ENCODE measurements at regions not wholly inside any gene's neighbourhood (a gene's known extent, or its start where the extent isn't known, plus 50 kb on each side); places are given as distances from the start of the nearest gene placed in this dataset.

DNA sequence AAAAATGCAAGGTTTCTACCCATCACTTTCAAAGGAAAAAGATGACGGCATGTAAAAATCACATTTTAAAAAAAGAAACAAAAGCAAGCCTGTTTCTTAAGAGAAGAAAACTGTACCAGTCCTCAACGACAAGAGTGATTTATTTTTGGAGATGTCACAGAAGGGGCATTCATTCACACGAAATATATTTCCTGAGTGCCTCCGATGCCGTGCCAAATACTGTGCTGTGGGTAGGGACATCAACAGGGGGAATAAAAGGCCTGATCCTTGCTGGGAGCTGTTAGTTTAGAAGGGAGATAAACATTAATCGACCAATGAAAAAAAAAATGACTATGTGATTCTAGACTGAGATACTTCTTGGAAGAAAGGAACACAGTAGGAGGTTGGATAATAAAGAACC lies 297.5 kb upstream of the SOX5 start:
- no peaks in the 10 kb centered on the region for H3K36me3 ChIP-seq
- ATAC-seq (ENCODE audit: low FRiP score in 2 of 2), result no peak
- WGBS, 2 donors, result 62 to 74% methylated on average over 6 of the region's 6 CpGs
- H3K4me1 ChIP-seq, result no peaks in the 10 kb centered on the region
- H3K9me3 ChIP-seq, result no peaks in the 10 kb centered on the region
- no peak for TF ChIP-seq EP300 (IDR thresholded peaks at IDR 0.05)
- no peak for TF ChIP-seq POLR2A (IDR thresholded peaks at IDR 0.05)
- no peak for DNase-seq
- H3K4me3 ChIP-seq, result no peak overlapping the region
- H3K27ac ChIP-seq, result no peak overlapping the region
- no peaks in the 10 kb centered on the region for H3K27me3 ChIP-seq

DNA sequence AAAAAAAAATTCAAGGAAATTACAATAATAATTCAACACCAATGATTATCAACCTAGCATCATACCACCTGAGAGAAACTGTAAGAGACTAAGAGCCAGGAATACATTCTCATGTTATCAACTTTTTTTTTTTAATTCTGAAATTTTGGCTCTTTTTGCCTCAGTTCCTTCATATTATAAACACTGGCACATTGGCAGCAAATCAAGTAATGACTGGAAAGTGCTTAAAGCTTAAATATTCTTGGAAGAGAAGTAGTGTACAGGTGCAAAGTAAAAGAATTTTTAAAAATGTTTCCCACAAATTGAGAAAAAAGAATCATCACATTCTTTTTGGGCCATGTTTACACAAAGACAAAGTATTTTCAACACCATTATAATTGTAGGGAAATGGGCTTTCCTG lies 296.9 kb upstream of the SOX5 start:
- H3K4me3 ChIP-seq, result no peak overlapping the region
- H3K27me3 ChIP-seq, result no peaks in the 10 kb centered on the region
- no peaks in the 10 kb centered on the region for H3K4me1 ChIP-seq
- ATAC-seq (ENCODE audit: low FRiP score in 2 of 2) (no peak), DNase-seq (no peak)
- no peak for TF ChIP-seq POLR2A (IDR thresholded peaks at IDR 0.05)
- TF ChIP-seq, protein P1, sequence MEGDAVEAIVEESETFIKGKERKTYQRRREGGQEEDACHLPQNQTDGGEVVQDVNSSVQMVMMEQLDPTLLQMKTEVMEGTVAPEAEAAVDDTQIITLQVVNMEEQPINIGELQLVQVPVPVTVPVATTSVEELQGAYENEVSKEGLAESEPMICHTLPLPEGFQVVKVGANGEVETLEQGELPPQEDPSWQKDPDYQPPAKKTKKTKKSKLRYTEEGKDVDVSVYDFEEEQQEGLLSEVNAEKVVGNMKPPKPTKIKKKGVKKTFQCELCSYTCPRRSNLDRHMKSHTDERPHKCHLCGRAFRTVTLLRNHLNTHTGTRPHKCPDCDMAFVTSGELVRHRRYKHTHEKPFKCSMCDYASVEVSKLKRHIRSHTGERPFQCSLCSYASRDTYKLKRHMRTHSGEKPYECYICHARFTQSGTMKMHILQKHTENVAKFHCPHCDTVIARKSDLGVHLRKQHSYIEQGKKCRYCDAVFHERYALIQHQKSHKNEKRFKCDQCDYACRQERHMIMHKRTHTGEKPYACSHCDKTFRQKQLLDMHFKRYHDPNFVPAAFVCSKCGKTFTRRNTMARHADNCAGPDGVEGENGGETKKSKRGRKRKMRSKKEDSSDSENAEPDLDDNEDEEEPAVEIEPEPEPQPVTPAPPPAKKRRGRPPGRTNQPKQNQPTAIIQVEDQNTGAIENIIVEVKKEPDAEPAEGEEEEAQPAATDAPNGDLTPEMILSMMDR (IDR thresholded peaks at IDR 0.05), result no peak
- TF ChIP-seq EP300 (IDR thresholded peaks at IDR 0.05), result no peak
- TF ChIP-seq POLR2AphosphoS5 (IDR thresholded peaks at IDR 0.05), result no peak
- H3K36me3 ChIP-seq, result no peaks in the 10 kb centered on the region
- no peak overlapping the region for H3K27ac ChIP-seq
- H3K9me3 ChIP-seq, result no peaks in the 10 kb centered on the region

DNA sequence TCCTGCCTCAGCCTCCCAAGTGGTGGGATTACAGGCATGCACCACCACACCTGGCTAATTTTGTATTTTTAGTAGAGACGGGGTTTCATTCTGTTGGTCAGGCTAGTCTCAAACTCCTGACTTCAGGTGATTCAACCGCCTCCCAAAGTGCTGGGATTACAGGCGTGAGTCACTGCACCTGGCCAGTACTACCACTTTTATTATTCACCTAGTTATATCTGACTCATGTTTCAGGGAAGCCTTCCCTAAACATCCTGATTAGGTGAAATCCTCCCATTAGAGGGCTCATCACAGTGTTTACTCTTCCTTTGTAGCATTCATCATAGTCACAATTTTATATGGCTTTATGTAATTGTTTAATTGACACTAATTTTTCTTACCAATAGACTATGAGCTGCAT lies 295.3 kb upstream of the SOX5 start:
- H3K27me3 ChIP-seq, result no peaks in the 10 kb centered on the region
- H3K4me1 ChIP-seq, result no peaks in the 10 kb centered on the region
- H3K9me3 ChIP-seq, result no peaks in the 10 kb centered on the region
- no peaks in the 10 kb centered on the region for H3K36me3 ChIP-seq
- no peak overlapping the region for H3K27ac ChIP-seq
- no peak for ATAC-seq (ENCODE audit: low FRiP score in 2 of 2)
- no peak for DNase-seq
- WGBS, 2 donors, result 94 to 100% methylated on average over 3 of the region's 3 CpGs
- no peak overlapping the region for H3K4me3 ChIP-seq
- no peak for TF ChIP-seq EP300 (IDR thresholded peaks at IDR 0.05)
- no peak for TF ChIP-seq POLR2AphosphoS5 (IDR thresholded peaks at IDR 0.05)
- TF ChIP-seq, protein P1 (IDR thresholded peaks at IDR 0.05), result no peak
- no peak for TF ChIP-seq POLR2A (IDR thresholded peaks at IDR 0.05)

DNA sequence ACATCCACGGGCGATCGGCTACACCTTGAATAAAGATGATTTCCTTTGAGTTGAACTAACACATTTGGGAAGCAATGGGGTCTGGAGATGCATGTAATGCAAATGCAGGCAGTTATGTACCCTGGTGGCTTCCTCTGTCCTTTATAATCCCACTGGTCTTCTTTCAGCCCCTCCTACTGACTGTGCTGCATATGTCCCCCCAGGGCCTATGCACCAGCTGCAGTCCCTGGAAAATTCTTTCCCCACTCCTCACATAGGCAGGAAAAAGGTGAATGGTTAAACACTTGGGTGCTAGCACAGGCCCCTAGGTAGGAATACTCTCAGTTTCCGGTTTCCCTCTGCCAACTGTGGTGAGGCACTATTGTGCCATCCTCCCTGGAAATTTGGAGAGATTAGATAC lies 294.8 kb upstream of the SOX5 start:
- ATAC-seq (ENCODE audit: low FRiP score in 2 of 2) (no peak), DNase-seq (no peak)
- H3K9me3 ChIP-seq, result no peaks in the 10 kb centered on the region
- no peak overlapping the region for H3K4me3 ChIP-seq
- H3K36me3 ChIP-seq, result no peaks in the 10 kb centered on the region
- 91 to 95% methylated on average over 4 of the region's 4 CpGs for WGBS, 2 donors
- no peaks in the 10 kb centered on the region for H3K4me1 ChIP-seq
- no peaks in the 10 kb centered on the region for H3K27me3 ChIP-seq
- no peak overlapping the region for H3K27ac ChIP-seq
- no peak for TF ChIP-seq EP300 (IDR thresholded peaks at IDR 0.05)
- TF ChIP-seq, protein P1 (IDR thresholded peaks at IDR 0.05), result no peak
- no peak for TF ChIP-seq POLR2AphosphoS5 (IDR thresholded peaks at IDR 0.05)
- TF ChIP-seq POLR2A (IDR thresholded peaks at IDR 0.05), result no peak

DNA sequence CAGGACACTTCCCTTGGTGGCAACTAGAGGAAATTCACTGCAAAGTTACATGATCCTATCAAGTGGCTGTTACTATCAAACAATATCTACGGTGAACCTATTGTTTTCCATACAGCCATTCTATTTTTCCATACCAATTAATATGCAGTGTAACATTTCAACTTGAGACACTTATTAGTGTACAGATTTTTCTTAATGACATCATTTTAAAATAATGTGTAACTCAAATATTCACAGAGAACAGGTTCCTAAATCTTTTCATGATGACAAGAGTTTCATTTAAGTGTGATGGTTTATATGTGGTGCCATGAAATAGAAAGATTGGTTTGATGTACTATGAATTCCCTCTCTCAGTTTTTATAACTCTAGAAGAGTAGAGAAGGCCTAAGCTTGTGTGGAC lies 291.2 kb upstream of the SOX5 start:
- Histone ChIP-seq H3K36me3 (no peaks in the 10 kb centered on the region), H3K27ac (no peak overlapping the region), H3K4me1 (no peaks in the 10 kb centered on the region), H3K4me3 (no peak overlapping the region), H3K27me3 (no peaks in the 10 kb centered on the region), H3K9me3 (no peaks in the 10 kb centered on the region)
- no peak for TF ChIP-seq POLR2AphosphoS5 (IDR thresholded peaks at IDR 0.05)
- no peak for TF ChIP-seq POLR2A (IDR thresholded peaks at IDR 0.05)
- TF ChIP-seq, protein P1 (IDR thresholded peaks at IDR 0.05), result no peak
- no peak for TF ChIP-seq EP300 (IDR thresholded peaks at IDR 0.05)
- WGBS, 2 donors, result 69 to 88% methylated on average over 1 of the region's 1 CpG
- DNase-seq (no peak), ATAC-seq (ENCODE audit: low FRiP score in 2 of 2) (no peak)

All from upper lobe of left lung (tissue), 6 donors.